ENCODE measurements at regions not wholly inside any gene's neighbourhood (a gene's known extent, or its start where the extent isn't known, plus 50 kb on each side); places are given as distances from the start of the nearest gene placed in this dataset.

DNA sequence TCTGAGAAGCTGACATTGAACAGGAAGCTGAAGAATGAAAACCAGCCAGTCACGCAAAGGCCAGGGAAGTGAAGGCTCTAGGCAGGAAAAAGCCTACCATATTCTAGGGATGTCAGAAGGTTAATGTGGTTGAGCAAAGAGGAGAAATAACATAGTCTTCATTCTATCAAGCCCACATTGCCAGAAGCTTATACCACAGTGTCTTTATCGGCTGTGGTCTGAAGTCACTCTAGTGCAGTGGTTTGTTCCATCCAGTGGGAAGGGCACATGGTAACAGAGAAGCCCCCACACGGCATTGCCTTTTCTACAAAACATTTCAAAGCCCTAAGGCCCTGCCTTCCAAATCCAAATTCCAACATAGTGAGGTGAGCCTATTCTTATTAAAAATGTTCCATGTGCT lies 311.3 kb downstream of the TNS1 start:
- no peak for DNase-seq (ENCODE audit: low read depth)

DNA sequence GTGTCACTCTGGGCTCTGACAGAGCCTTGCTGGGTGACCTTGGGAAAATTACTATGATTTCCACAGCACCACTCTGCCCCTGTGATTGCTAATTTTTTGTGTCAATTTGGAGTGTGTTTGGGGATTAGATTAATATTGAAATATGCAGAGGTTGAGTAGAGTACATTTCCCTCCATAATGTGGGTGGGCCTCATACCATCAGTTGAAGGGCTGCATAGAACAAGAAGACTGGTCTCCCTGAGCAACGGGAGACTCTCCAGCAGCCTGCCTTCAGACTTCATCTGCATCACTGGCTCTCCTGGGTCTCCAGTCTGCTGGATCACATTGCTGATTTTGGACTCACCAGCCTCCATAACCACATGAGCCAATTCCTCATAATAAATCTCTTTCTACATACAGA lies 313.7 kb downstream of the TNS1 start:
- DNase-seq (ENCODE audit: low read depth), result no peak

DNA sequence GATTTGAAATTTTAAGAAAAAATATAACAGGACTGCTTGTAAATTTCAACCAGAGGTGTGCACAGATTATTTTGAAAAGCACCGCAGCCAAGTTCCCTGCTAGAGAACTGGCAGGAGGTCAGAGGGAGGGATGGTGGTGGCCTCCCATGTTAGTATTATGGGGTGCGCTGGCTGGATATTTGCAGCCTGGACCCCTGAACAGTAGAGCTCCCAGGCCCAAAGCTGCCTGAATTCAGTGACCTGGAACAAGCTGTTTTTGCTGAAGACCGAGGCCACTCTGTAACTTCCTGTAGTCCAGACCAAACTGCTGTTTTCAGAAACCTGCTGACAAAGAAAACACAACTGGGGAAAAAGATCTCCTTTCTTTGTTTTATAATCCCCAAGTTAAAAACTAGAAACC lies 314.3 kb downstream of the TNS1 start:
- no peak for DNase-seq (ENCODE audit: low read depth)

- DNase-seq (ENCODE audit: low read depth), result no peak
Measured at GRCh38 chr2:217687771-217688170, 315.0 kb downstream of the TNS1 start.

- no peak for DNase-seq (ENCODE audit: low read depth)
Measured at GRCh38 chr2:217685255-217685605, 317.6 kb downstream of the TNS1 start.

- DNase-seq (ENCODE audit: low read depth), result no peak
Measured at GRCh38 chr2:217684431-217685254, 318.2 kb downstream of the TNS1 start.

GRCh38 chr2:217683106-217683870 lies 319.5 kb downstream of the TNS1 start:
- no peak for DNase-seq (ENCODE audit: low read depth)

DNA sequence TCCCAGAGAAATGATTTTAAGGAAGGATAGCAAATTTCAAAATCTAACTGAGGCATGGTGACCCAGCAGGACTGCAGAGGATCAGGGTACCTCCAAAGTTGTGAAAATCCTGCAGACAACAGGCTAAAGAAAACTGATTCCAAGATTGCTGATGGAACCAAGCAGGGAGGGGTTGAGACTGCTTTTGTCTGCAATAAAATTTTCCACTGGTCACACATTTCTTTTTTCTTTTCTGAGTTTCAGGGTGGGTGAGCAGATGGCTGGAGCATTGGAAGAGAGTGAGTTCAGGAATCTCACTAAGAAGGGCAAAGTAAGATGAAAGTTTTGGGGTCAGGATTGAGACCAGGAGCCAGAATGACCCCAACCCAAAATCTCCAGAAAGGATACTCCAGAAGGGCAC lies 321.0 kb downstream of the TNS1 start:
- no peak for DNase-seq (ENCODE audit: low read depth)

GRCh38 chr2:217680381-217680780 lies 322.4 kb downstream of the TNS1 start:
- DNase-seq (ENCODE audit: low read depth), result no peak

- DNase-seq (ENCODE audit: low read depth), result no peak
Measured at GRCh38 chr2:217673627-217674026, 329.2 kb downstream of the TNS1 start.

- DNase-seq (ENCODE audit: low read depth), result no peak
Measured at GRCh38 chr2:217672472-217672871, 330.3 kb downstream of the TNS1 start.

- DNase-seq (ENCODE audit: low read depth), result no peak
Measured at GRCh38 chr2:217671871-217672270, 330.9 kb downstream of the TNS1 start.

DNA sequence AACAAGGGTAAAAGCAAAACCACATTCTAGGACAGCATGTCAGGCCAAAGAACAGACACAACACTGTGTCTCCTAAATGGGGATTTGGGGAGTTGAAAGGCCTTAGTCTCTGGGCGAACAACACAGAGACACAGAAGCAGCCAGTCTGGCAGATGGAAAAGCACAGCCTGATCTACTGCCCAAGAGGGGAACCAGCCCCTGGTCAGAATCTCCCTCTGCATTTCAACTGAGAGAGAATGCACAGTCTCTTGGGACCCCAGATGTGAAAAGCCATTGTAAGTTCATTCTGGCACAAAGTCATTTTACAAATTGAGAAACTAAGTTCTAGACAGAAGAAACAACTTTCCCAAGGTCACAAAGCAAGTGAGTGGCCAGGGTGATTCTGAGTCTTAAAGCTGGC lies 331.7 kb downstream of the TNS1 start:
- no peak for DNase-seq (ENCODE audit: low read depth)

GRCh38 chr2:217669831-217670230 lies 333.0 kb downstream of the TNS1 start:
- no peak for DNase-seq (ENCODE audit: low read depth)

GRCh38 chr2:217667512-217667911 lies 335.3 kb downstream of the TNS1 start:
- DNase-seq (ENCODE audit: low read depth), result no peak

GRCh38 chr2:217667035-217667434 lies 335.8 kb downstream of the TNS1 start:
- no peak for DNase-seq (ENCODE audit: low read depth)

GRCh38 chr2:217666338-217666737 lies 336.5 kb downstream of the TNS1 start:
- no peak for DNase-seq (ENCODE audit: low read depth)

DNA sequence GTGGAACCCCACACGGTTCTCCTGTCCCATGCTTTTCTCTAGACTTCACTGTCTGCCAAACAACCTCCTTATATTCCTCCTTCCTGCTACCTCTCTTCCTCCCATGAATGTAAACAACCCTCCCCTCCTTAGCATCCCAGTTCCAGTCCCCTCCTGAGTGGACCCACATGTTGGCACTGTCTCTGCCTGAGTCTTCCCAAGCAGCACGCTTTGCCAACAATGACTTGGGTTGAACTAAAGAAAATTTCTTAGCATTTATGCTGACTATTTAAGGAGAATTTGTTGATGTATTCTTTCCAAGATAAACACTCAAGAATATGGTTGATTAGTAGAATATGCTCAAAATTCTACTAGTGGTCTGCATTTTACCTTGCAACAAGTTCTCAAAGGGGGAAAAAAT lies 338.0 kb downstream of the TNS1 start:
- DNase-seq (ENCODE audit: low read depth), result no peak

DNA sequence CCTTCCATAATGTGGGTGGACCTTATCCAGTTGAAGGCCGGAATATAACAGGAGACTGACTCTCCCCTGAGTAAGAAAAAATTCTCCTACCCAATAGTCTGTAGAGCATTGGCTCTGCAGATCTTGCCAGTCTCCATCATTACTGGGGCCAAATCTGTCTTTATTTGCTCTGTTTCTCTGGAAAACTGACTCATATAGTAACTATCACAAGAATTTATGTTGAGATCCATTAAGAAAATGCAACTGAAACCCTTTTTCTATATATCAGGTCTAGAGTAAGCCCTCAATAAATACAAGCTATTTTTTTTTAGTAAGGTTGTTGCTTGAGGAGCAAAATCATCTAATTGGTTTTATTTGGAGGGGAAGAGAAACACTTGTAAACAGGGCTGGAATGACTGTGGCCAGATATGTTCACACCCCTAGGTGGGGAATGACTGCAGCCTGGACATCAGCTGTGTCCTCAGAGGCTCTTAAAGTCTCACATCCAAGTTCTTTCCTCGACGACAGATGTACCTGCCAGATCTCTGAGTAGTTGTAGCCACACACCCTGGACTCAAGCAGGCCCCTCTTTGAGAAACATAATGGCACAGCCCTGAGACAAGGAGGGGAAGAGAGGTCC lies 339.7 kb downstream of the TNS1 start:
- no peak for DNase-seq (ENCODE audit: low read depth)

DNA sequence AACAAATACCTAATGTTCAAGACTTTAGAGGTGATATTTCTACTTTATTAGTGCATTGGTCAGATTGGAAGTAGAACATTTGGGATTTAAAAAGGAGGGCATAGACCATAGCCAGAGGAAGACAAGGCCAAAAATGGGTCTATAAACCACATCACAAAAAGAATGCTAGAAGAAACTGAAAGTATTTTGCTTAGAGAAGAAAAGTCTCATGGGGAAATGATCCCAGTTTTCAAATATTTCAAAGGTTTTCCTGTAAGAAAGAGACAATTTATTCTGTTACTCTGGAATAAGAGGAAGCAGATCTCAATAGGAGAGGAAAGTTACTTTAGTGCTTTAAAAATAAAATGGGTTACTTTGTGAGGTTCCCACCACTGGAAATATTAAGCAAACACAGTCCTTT lies 341.4 kb downstream of the TNS1 start:
- DNase-seq (ENCODE audit: low read depth), result no peak

DNA sequence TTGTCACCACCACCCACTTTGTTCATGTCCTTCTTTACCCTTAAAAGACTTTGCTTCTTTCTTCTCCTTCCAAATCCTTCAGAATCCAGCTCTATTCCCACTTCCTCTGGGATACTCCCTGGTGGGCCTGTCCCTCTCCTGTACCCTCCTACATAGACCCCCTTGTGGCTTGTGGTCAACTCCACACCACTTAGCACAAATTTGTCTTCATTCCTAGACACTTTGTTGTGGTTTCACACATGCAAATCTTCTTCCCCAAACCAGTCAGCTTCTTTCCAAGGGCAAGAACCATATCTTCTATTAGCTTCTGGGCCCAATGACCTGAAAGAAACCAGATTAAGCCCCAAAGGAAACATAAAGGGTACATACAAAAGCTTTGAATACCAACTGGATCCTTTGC lies 342.4 kb downstream of the TNS1 start:
- DNase-seq (ENCODE audit: low read depth), result no peak

DNA sequence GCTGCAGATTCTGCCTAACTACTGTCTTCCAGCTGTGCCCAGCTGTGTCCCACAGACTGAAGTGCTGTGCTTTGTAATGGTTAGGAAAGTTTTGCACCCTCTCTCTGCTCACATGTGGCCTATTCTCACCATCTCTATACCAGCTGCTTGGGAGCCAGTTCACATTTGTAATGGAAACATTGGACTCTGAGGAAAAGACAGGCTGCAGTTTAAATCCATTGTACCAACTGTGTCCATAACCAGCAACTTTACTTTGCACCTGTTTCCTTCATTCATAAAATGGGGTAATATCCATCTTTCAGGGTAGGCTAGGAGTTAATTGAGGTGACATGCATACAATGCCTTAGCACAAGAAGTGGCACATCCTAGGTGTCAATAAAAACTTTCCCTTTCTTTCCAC lies 344.0 kb downstream of the TNS1 start:
- no peak for DNase-seq (ENCODE audit: low read depth)

GRCh38 chr2:217657252-217657651 lies 345.5 kb downstream of the TNS1 start:
- DNase-seq (ENCODE audit: low read depth), result no peak

All from stimulated activated CD8-positive, alpha-beta memory T cell treated with anti-CD3 and anti-CD28 coated beads, Interleukin-4, amount 100 ng/mL, for 24 hours (primary cell).